ENCODE measurements at regions not wholly inside any gene's neighbourhood (a gene's known extent, or its start where the extent isn't known, plus 50 kb on each side); places are given as distances from the start of the nearest gene placed in this dataset.

- TF ChIP-seq ZNF512 (CRISPR knock-in tag; IDR thresholded peaks at IDR 0.05) (no peak), CHD4 (IDR thresholded peaks at IDR 0.05; ENCODE audit: borderline replicate concordance, low read length) (no peak), MED1 (CRISPR knock-in tag; IDR thresholded peaks at IDR 0.05) (no peak), TAF1 (CRISPR knock-in tag; IDR thresholded peaks at IDR 0.05) (no peak), CC2D1A (CRISPR knock-in tag; IDR thresholded peaks at IDR 0.05) (no peak), EZH2 (conservative IDR thresholded peaks at IDR 0.05; ENCODE audit: low read depth, low read length) (no peak), CTCF (CRISPR knock-in tag; IDR thresholded peaks at IDR 0.05) (no peak), POLR2A (IDR thresholded peaks at IDR 0.05; ENCODE audit: insufficient read depth in 1 of 2, low read depth in 2 of 2, low read length in 2 of 2) (no peak), HNRNPLL (IDR thresholded peaks at IDR 0.05; ENCODE audit: low read depth, low read length, poor library complexity, severe bottlenecking) (no peak), CBX5 (CRISPR knock-in tag; IDR thresholded peaks at IDR 0.05; ENCODE audit: borderline replicate concordance) (no peak), USF2 (IDR thresholded peaks at IDR 0.05; ENCODE audit: low read depth, low read length) (no peak), USF2 (CRISPR knock-in tag; IDR thresholded peaks at IDR 0.05; ENCODE audit: borderline replicate concordance) (no peak)
These were observed 248.8 kb downstream of the TFAP2A start for GRCh38 chr6:10166031-10166430.

Measured in HepG2 (cell line).